ENCODE measurements at regions not wholly inside any gene's neighbourhood (a gene's known extent, or its start where the extent isn't known, plus 50 kb on each side); places are given as distances from the start of the nearest gene placed in this dataset.

- no peaks in the 10 kb centered on the region for H4K20me1 ChIP-seq (ENCODE audit: insufficient read depth, low read length)
- H3K18ac ChIP-seq (ENCODE audit: low read depth, low read length) = no peak overlapping the region
- H3K14ac ChIP-seq (replicated peaks; ENCODE audit: low read depth, low read length) = no peak overlapping the region
- no peak overlapping the region for H4K5ac ChIP-seq (ENCODE audit: low read depth, low read length)
- in situ Hi-C loops (cut with MboI; ENCODE audit: low sequenced_read_pairs) (no loop called here), dilution Hi-C loops (cut with HindIII; ENCODE audit: low sequenced_read_pairs, unreplicated experiment) (no loop called here), intact Hi-C loops (cut with micrococcal nuclease) (no loop called here)
- no peak overlapping the region for H3K23ac ChIP-seq (ENCODE audit: low read depth, low read length)
- H3K27ac ChIP-seq (ENCODE audit: insufficient read depth, low read length) = no peak overlapping the region
- no peaks in the 10 kb centered on the region for H3K9me1 ChIP-seq (ENCODE audit: insufficient read depth, low read length)
- H3K9me3 ChIP-seq (ENCODE audit: control insufficient read depth, insufficient read depth, low read length) = no peaks in the 10 kb centered on the region
- ChIA-PET CTCF (no interaction called here), POLR2A (ENCODE audit: unreplicated experiment) (no interaction called here)
- no peak overlapping the region for H4K91ac ChIP-seq (ENCODE audit: insufficient read depth, low read depth, low read length)
- H4K8ac ChIP-seq (ENCODE audit: low read depth in 2 of 2, low read length in 2 of 2) = no peak overlapping the region
- no peak for ATAC-seq (ENCODE audit: low read depth)
- no peaks in the 10 kb centered on the region for H3K36me3 ChIP-seq (ENCODE audit: control insufficient read depth, insufficient read depth, low read length)
- H2BK120ac ChIP-seq (ENCODE audit: low read depth, low read length) = no peak overlapping the region
- no peak overlapping the region for H2AFZ ChIP-seq (replicated peaks; ENCODE audit: low read length, poor library complexity)
- 93% methylated on average over 3 of the region's 6 CpGs; no CpG with 5 or more reads in 1 of the 2 experiments for WGBS, 2 experiments (ENCODE audit: extremely low coverage in 2 of 2, insufficient read length in 1 of 2)
- H3K4me1 ChIP-seq (ENCODE audit: control insufficient read depth, insufficient read depth, low read length) = no peaks in the 10 kb centered on the region
- H2BK20ac ChIP-seq (ENCODE audit: low read depth, low read length) = no peak overlapping the region
- BruUV-seq (replicated peaks) = no TSS peak
- no peaks in the 10 kb centered on the region for H3K79me1 ChIP-seq (ENCODE audit: low read depth in 1 of 2, low read length in 2 of 2)
- H2AK5ac ChIP-seq (ENCODE audit: low read depth, low read length) = no peak overlapping the region
- H2AK9ac ChIP-seq (replicated peaks; ENCODE audit: low read depth, low read length, poor library complexity) = no peak overlapping the region
- H2BK5ac ChIP-seq (ENCODE audit: low read depth, low read length, poor library complexity, severe bottlenecking) = no peak overlapping the region
- no peak overlapping the region for H3K4me3 ChIP-seq (ENCODE audit: insufficient read depth, low read depth, low read length)
- no peak for TF ChIP-seq USF2 (IDR thresholded peaks at IDR 0.05; ENCODE audit: low read depth, low read length)
- no peak for TF ChIP-seq CTCF (conservative IDR thresholded peaks at IDR 0.05; ENCODE audit: low read depth, low read length)
- no peak for TF ChIP-seq RCOR1 (IDR thresholded peaks at IDR 0.05; ENCODE audit: insufficient replicate concordance, low read length)
- no peak for TF ChIP-seq MAFK (IDR thresholded peaks at IDR 0.05; ENCODE audit: low read depth, low read length)
- no peak for TF ChIP-seq NFE2L2 (IDR thresholded peaks at IDR 0.05; ENCODE audit: low read depth, low read length)
- TF ChIP-seq MAZ (IDR thresholded peaks at IDR 0.05; ENCODE audit: borderline replicate concordance, low read depth, low read length) = no peak
- no peak for TF ChIP-seq FOS (IDR thresholded peaks at IDR 0.05; ENCODE audit: low read depth, low read length)
- no peak for TF ChIP-seq RFX5 (IDR thresholded peaks at IDR 0.05; ENCODE audit: low read depth, low read length)
- H3K9ac ChIP-seq (ENCODE audit: low read depth, low read length) = no peak overlapping the region
- no peak overlapping the region for H2BK15ac ChIP-seq (ENCODE audit: low read depth, low read length)
- H3K56ac ChIP-seq (ENCODE audit: extremely low read depth, insufficient read depth, low read length) = no peak overlapping the region
- no peak for DNase-seq
- H3K4me2 ChIP-seq (ENCODE audit: low read depth, low read length) = no peak overlapping the region
- H3K4ac ChIP-seq (ENCODE audit: low read depth, low read length) = no peak overlapping the region
- peaks cover 2% of the 10 kb centered on the region; the same call in 1 of the 2 replicates for H3K27me3 ChIP-seq (ENCODE audit: control insufficient read depth, insufficient read depth, low read length)
These were observed 122.9 kb upstream of the STT3B start for GRCh38 chr3:31409866-31410265.

Measured in IMR-90 (cell line).